ENCODE measurements at regions not wholly inside any gene's neighbourhood (a gene's known extent, or its start where the extent isn't known, plus 50 kb on each side); places are given as distances from the start of the nearest gene placed in this dataset.

DNA sequence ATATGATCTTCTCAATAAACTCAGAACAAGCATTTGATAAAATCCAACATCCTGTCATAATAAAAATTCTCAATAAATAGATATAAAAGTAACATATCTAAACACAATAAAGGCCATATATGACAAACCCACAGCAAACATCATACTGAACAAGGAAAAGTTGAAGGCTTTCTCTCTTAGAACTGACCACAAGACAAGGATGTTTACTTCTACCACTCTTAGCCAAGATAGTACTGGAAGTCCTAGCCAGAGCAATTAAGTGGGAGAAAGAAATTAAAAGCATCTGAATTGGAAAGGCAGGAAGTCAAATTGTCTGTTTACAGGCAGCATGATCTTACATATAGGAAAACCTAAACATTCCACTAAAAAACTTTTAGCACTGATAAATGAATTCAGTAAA, 510.9 kb downstream of the ANKRD7 start:
- ChIA-PET CTCF (no interaction called here), POLR2A (no interaction called here)
- DNase-seq (ENCODE audit: extremely low spot score) = no peak
- TF ChIP-seq ELF4 (IDR thresholded peaks at IDR 0.05) (no peak), L3MBTL2 (conservative IDR thresholded peaks at IDR 0.05) (no peak), CTBP1 (IDR thresholded peaks at IDR 0.05; ENCODE audit: borderline replicate concordance) (no peak), PKNOX1 (IDR thresholded peaks at IDR 0.05) (no peak), NFRKB (IDR thresholded peaks at IDR 0.05) (no peak), ZNF384 (IDR thresholded peaks at IDR 0.05) (no peak), FOXK2 (IDR thresholded peaks at IDR 0.05) (no peak), FOXA1 (IDR thresholded peaks at IDR 0.05) (no peak), ARNT (IDR thresholded peaks at IDR 0.05) (no peak), LEF1 (IDR thresholded peaks at IDR 0.05; ENCODE audit: borderline replicate concordance) (no peak), TARDBP (IDR thresholded peaks at IDR 0.05) (no peak), HDGF (IDR thresholded peaks at IDR 0.05; ENCODE audit: borderline replicate concordance) (no peak), SP1 (IDR thresholded peaks at IDR 0.05) (no peak), BHLHE40 (IDR thresholded peaks at IDR 0.05; ENCODE audit: borderline replicate concordance) (no peak), SUZ12 (IDR thresholded peaks at IDR 0.05) (no peak), FOXM1 (IDR thresholded peaks at IDR 0.05; ENCODE audit: borderline replicate concordance) (no peak)

DNA sequence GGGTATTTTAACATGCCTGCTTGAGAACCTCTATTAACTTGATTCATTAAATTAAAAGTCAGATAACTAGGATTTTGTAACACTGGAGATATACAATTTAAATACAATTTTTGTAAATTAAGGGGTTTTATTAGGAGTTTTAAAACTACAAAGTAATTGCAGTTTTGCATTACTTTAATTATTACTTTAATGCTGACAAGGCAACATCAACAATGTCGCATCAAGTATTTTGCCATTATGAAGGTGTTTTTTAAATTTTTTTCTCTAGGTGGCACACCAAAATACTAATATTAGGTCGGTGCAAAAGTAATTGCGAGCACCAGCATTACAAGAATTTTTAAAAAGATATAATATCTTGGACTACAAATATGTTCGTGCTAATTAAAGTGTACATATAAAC, 513.4 kb downstream of the ANKRD7 start:
- ChIA-PET CTCF (no interaction called here), POLR2A (no interaction called here)
- no peak for TF ChIP-seq FOXM1 (IDR thresholded peaks at IDR 0.05; ENCODE audit: borderline replicate concordance)
- no peak for TF ChIP-seq CTBP1 (IDR thresholded peaks at IDR 0.05; ENCODE audit: borderline replicate concordance)
- DNase-seq (ENCODE audit: extremely low spot score) = no peak

- TF ChIP-seq LEF1 (IDR thresholded peaks at IDR 0.05; ENCODE audit: borderline replicate concordance) (no peak), BHLHE40 (IDR thresholded peaks at IDR 0.05; ENCODE audit: borderline replicate concordance) (no peak), CTBP1 (IDR thresholded peaks at IDR 0.05; ENCODE audit: borderline replicate concordance) (no peak)
- CTCF ChIA-PET = no interaction called here
- POLR2A ChIA-PET = no interaction called here
- DNase-seq (ENCODE audit: extremely low spot score) = no peak
Observed at GRCh38 chr7:118745927-118746326, 521.4 kb downstream of the ANKRD7 start.

DNA sequence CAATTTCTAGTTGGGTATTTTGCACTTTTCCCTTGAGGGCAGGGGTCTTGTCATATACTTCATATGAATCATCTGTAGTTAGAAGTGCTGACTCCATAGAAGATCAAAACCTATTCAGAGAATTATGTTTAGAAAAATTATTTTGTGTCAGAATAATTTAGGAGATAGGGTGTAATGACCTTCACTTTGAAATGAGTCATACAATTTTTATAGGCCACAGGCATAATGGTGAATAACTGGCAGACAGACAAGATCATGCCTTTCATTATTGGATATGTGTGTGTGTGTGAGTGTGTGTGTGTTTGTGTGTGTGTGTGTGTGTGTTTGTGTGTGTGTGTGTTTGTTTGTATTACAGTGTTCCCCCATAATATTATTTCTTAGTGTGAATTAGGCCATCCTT, 523.0 kb downstream of the ANKRD7 start:
- POLR2A ChIA-PET = no interaction called here
- no peak for DNase-seq (ENCODE audit: extremely low spot score)
- CTCF ChIA-PET = no interaction called here
- no peak for TF ChIP-seq L3MBTL2 (conservative IDR thresholded peaks at IDR 0.05)
- TF ChIP-seq FOXA1 (IDR thresholded peaks at IDR 0.05) = no peak
- TF ChIP-seq BHLHE40 (IDR thresholded peaks at IDR 0.05; ENCODE audit: borderline replicate concordance) = no peak

GRCh38 chr7:118753479-118753878, 529.0 kb downstream of the ANKRD7 start:
- no peak for DNase-seq (ENCODE audit: extremely low spot score)
- ChIA-PET POLR2A (no interaction called here), CTCF (no interaction called here)
- no peak for TF ChIP-seq ELF4 (IDR thresholded peaks at IDR 0.05)

- no peak for TF ChIP-seq FOXM1 (IDR thresholded peaks at IDR 0.05; ENCODE audit: borderline replicate concordance)
- no peak for TF ChIP-seq FOXK2 (IDR thresholded peaks at IDR 0.05)
- no peak for TF ChIP-seq FOXA1 (IDR thresholded peaks at IDR 0.05)
- no peak for TF ChIP-seq ELF4 (IDR thresholded peaks at IDR 0.05)
- no peak for TF ChIP-seq L3MBTL2 (conservative IDR thresholded peaks at IDR 0.05)
- no peak for TF ChIP-seq CTBP1 (IDR thresholded peaks at IDR 0.05; ENCODE audit: borderline replicate concordance)
- TF ChIP-seq ZNF384 (IDR thresholded peaks at IDR 0.05) = no peak
- no peak for TF ChIP-seq BHLHE40 (IDR thresholded peaks at IDR 0.05; ENCODE audit: borderline replicate concordance)
- no peak for TF ChIP-seq PKNOX1 (IDR thresholded peaks at IDR 0.05)
- no peak for TF ChIP-seq SP1 (IDR thresholded peaks at IDR 0.05)
- no peak for TF ChIP-seq ARNT (IDR thresholded peaks at IDR 0.05)
- TF ChIP-seq TARDBP (IDR thresholded peaks at IDR 0.05) = no peak
- no peak for TF ChIP-seq SUZ12 (IDR thresholded peaks at IDR 0.05)
- CTCF ChIA-PET = no interaction called here
- POLR2A ChIA-PET = no interaction called here
Observed at GRCh38 chr7:118754608-118755007, 530.1 kb downstream of the ANKRD7 start.

DNA sequence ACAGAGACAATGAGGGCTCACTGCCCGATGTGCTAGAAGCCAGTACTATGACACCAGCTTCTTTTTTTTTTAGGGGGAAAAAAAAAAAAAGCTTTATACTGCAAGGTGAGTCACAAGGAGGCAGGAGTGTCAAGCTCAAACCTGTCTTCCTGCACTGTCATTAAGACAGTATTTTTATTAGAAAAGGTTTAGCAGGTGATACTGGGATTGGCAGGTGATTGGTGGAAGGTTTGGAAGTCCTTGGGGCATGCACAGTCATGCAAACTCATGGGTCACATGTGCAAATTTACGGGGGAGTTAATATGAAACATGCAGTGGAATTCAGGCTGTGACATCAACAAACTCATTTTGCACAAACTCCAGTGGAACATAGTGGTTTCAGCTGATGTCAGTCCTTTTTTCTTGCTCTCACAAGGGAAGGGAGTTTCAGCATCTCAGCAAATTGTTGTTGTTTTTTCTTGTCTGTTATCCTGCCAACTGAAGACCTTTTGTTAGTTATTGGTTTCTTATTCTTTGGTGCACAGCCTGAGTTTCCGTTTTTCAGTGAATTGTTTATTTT, 530.6 kb downstream of the ANKRD7 start:
- ChIA-PET POLR2A (no interaction called here), CTCF (no interaction called here)
- TF ChIP-seq PKNOX1 (IDR thresholded peaks at IDR 0.05) (no peak), CTBP1 (IDR thresholded peaks at IDR 0.05; ENCODE audit: borderline replicate concordance) (no peak), ZNF384 (IDR thresholded peaks at IDR 0.05) (no peak), SUZ12 (IDR thresholded peaks at IDR 0.05) (no peak), FOXA1 (IDR thresholded peaks at IDR 0.05) (no peak), SP1 (IDR thresholded peaks at IDR 0.05) (no peak), NFRKB (IDR thresholded peaks at IDR 0.05) (no peak), FOXM1 (IDR thresholded peaks at IDR 0.05; ENCODE audit: borderline replicate concordance) (no peak), ARNT (IDR thresholded peaks at IDR 0.05) (no peak), L3MBTL2 (conservative IDR thresholded peaks at IDR 0.05) (no peak), ELF4 (IDR thresholded peaks at IDR 0.05) (no peak), LEF1 (IDR thresholded peaks at IDR 0.05; ENCODE audit: borderline replicate concordance) (no peak), HDGF (IDR thresholded peaks at IDR 0.05; ENCODE audit: borderline replicate concordance) (no peak), BHLHE40 (IDR thresholded peaks at IDR 0.05; ENCODE audit: borderline replicate concordance) (no peak), FOXK2 (IDR thresholded peaks at IDR 0.05) (no peak), TARDBP (IDR thresholded peaks at IDR 0.05) (no peak)
- DNase-seq (ENCODE audit: extremely low spot score) = no peak

More at GRCh38 chr7:118754608-118755007, 530.1 kb downstream of the ANKRD7 start:
- DNase-seq (ENCODE audit: extremely low spot score) = no peak
